ENCODE measurements at regions not wholly inside any gene's neighbourhood (a gene's known extent, or its start where the extent isn't known, plus 50 kb on each side); places are given as distances from the start of the nearest gene placed in this dataset.
"Not testable (repeated sequence)": the region's sequence is repeated elsewhere in the genome, so short reads cannot be mapped to it uniquely, and the experiment has no call there.

- not testable (repeated sequence) for H3K4ac ChIP-seq (ENCODE audit: low read depth in 1 of 2, low read length in 2 of 2); H4K91ac ChIP-seq (ENCODE audit: low read length); H2BK5ac ChIP-seq (ENCODE audit: low read depth, low read length, poor library complexity, severe bottlenecking); H3K4me2 ChIP-seq (ENCODE audit: low read length, poor library complexity, severe bottlenecking); H3K9me3 ChIP-seq (ENCODE audit: control insufficient read depth, low read length); H3K79me1 ChIP-seq (replicated peaks; ENCODE audit: low read length, poor library complexity, severe bottlenecking); H3K18ac ChIP-seq (ENCODE audit: low read depth in 1 of 2, low read length in 2 of 2); H2BK12ac ChIP-seq (ENCODE audit: low read length in 2 of 2); H2BK15ac ChIP-seq (ENCODE audit: low read depth, poor library complexity, severe bottlenecking); H3K9ac ChIP-seq (ENCODE audit: low read length); H3K4me3 ChIP-seq (ENCODE audit: insufficient read depth in 1 of 2, low read depth in 1 of 2, low read length in 2 of 2); DNase-seq; H3K36me3 ChIP-seq (ENCODE audit: control insufficient read depth in 1 of 2, insufficient read depth in 2 of 2, low read depth in 1 of 2, low read length in 2 of 2); H2BK120ac ChIP-seq (ENCODE audit: low read depth, low read length); H3K4me1 ChIP-seq (ENCODE audit: control insufficient read depth, insufficient read depth, low read depth, low read length); H3K14ac ChIP-seq (ENCODE audit: low read length in 2 of 2); H3K27ac ChIP-seq (ENCODE audit: low read length, poor library complexity, severe bottlenecking); H2AK5ac ChIP-seq (ENCODE audit: low read length, severe bottlenecking); H3K23ac ChIP-seq (ENCODE audit: low read length in 2 of 2); H2AFZ ChIP-seq (ENCODE audit: low read depth, low read length); H4K8ac ChIP-seq (ENCODE audit: low read length)
- peaks cover 30 to 49% of the 10 kb centered on the region in 2 experiments for H3K27me3 ChIP-seq (ENCODE audit: control insufficient read depth in 1 of 2, insufficient read depth in 1 of 2, low read length in 2 of 2)
- WGBS, result 91% methylated on average over 2 of the region's 2 CpGs
Measured at GRCh38 chr15:69573278-69573677, 120.7 kb downstream of the RPLP1 start.

DNA sequence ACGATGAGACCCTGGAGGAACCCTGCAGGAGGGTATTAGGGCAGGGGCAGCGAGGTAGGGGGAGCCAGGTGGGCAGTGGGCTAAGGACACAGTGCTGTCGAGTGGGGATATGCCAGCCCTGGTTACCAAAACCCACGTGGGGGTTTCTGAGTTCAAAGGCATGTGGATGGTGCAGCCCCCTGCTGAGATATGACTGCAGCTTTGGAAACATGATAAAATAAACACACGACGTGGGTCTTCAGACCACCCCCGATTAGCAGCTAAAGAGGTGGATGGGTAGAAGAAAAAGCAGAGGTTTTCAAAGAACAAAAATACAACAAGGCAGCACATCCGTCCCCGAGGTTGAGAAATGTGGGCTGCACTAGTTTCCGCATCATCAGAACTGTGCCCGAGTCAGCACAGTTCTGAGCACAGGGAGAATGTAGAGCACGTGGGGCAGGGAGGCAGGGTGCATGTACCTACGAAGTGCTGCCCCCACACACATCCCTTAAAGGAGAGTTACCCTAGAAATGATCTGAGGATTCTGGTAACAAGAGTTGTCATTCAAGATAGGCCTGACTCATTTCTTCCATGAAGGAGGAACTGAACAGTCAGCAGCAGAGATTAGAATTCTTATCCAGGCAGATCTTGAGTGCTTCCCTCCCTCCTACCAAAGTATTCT, 121.3 kb downstream of the RPLP1 start:
- peak; percentile 50 for DNase-seq
- Histone ChIP-seq H3K23ac (ENCODE audit: low read length in 2 of 2) (no peak overlapping the region), H4K91ac (ENCODE audit: low read length) (no peak overlapping the region), H3K9ac (ENCODE audit: low read length) (no peak overlapping the region), H2BK5ac (ENCODE audit: low read depth, low read length, poor library complexity, severe bottlenecking) (no peak overlapping the region), H4K8ac (ENCODE audit: low read length) (no peak overlapping the region), H2BK120ac (ENCODE audit: low read depth, low read length) (no peak overlapping the region), H3K14ac (ENCODE audit: low read length in 2 of 2) (no peak overlapping the region), H2AK5ac (ENCODE audit: low read length, severe bottlenecking) (no peak overlapping the region), H3K4ac (ENCODE audit: low read depth in 1 of 2, low read length in 2 of 2) (no peak overlapping the region), H3K79me1 (replicated peaks; ENCODE audit: low read length, poor library complexity, severe bottlenecking) (no peaks in the 10 kb centered on the region), H3K18ac (ENCODE audit: low read depth in 1 of 2, low read length in 2 of 2) (no peak overlapping the region), H3K4me1 (ENCODE audit: control insufficient read depth, insufficient read depth, low read depth, low read length) (peaks cover 5% of the 10 kb centered on the region), H3K9me3 (ENCODE audit: control insufficient read depth, low read length) (no peaks in the 10 kb centered on the region), H3K27me3 (ENCODE audit: control insufficient read depth in 1 of 2, insufficient read depth in 1 of 2, low read length in 2 of 2) (peaks cover 37 to 56% of the 10 kb centered on the region in 2 experiments), H3K4me3 (ENCODE audit: insufficient read depth in 1 of 2, low read depth in 1 of 2, low read length in 2 of 2) (no peak overlapping the region), H2BK12ac (ENCODE audit: low read length in 2 of 2) (no peak overlapping the region), H2AFZ (ENCODE audit: low read depth, low read length) (no peak overlapping the region), H3K36me3 (ENCODE audit: control insufficient read depth in 1 of 2, insufficient read depth in 2 of 2, low read depth in 1 of 2, low read length in 2 of 2) (no peaks in the 10 kb centered on the region), H3K27ac (ENCODE audit: low read length, poor library complexity, severe bottlenecking) (no peak overlapping the region), H3K4me2 (ENCODE audit: low read length, poor library complexity, severe bottlenecking) (no peak overlapping the region), H2BK15ac (ENCODE audit: low read depth, poor library complexity, severe bottlenecking) (no peak overlapping the region)
- WGBS, result 73% methylated on average over 13 of the region's 13 CpGs

GRCh38 chr15:69574506-69574905, 121.9 kb downstream of the RPLP1 start:
- Histone ChIP-seq H3K9ac (ENCODE audit: low read length) (no peak overlapping the region), H4K8ac (ENCODE audit: low read length) (no peak overlapping the region), H3K18ac (ENCODE audit: low read depth in 1 of 2, low read length in 2 of 2) (no peak overlapping the region), H3K36me3 (ENCODE audit: control insufficient read depth in 1 of 2, insufficient read depth in 2 of 2, low read depth in 1 of 2, low read length in 2 of 2) (no peaks in the 10 kb centered on the region), H2BK120ac (ENCODE audit: low read depth, low read length) (no peak overlapping the region), H2AK5ac (ENCODE audit: low read length, severe bottlenecking) (no peak overlapping the region), H3K23ac (ENCODE audit: low read length in 2 of 2) (no peak overlapping the region), H2AFZ (ENCODE audit: low read depth, low read length) (no peak overlapping the region), H3K79me1 (replicated peaks; ENCODE audit: low read length, poor library complexity, severe bottlenecking) (no peaks in the 10 kb centered on the region), H3K9me3 (ENCODE audit: control insufficient read depth, low read length) (no peaks in the 10 kb centered on the region), H2BK15ac (ENCODE audit: low read depth, poor library complexity, severe bottlenecking) (no peak overlapping the region), H2BK12ac (ENCODE audit: low read length in 2 of 2) (no peak overlapping the region), H3K4me2 (ENCODE audit: low read length, poor library complexity, severe bottlenecking) (no peak overlapping the region), H3K27me3 (ENCODE audit: control insufficient read depth in 1 of 2, insufficient read depth in 1 of 2, low read length in 2 of 2) (peaks cover 40 to 61% of the 10 kb centered on the region in 2 experiments), H2BK5ac (ENCODE audit: low read depth, low read length, poor library complexity, severe bottlenecking) (no peak overlapping the region), H3K14ac (ENCODE audit: low read length in 2 of 2) (no peak overlapping the region), H3K4ac (ENCODE audit: low read depth in 1 of 2, low read length in 2 of 2) (no peak overlapping the region), H4K91ac (ENCODE audit: low read length) (no peak overlapping the region), H3K4me1 (ENCODE audit: control insufficient read depth, insufficient read depth, low read depth, low read length) (peaks cover 5% of the 10 kb centered on the region), H3K4me3 (ENCODE audit: insufficient read depth in 1 of 2, low read depth in 1 of 2, low read length in 2 of 2) (no peak overlapping the region), H3K27ac (ENCODE audit: low read length, poor library complexity, severe bottlenecking) (no peak overlapping the region)
- WGBS, result 85% methylated on average over 5 of the region's 5 CpGs
- no peak for DNase-seq

DNA sequence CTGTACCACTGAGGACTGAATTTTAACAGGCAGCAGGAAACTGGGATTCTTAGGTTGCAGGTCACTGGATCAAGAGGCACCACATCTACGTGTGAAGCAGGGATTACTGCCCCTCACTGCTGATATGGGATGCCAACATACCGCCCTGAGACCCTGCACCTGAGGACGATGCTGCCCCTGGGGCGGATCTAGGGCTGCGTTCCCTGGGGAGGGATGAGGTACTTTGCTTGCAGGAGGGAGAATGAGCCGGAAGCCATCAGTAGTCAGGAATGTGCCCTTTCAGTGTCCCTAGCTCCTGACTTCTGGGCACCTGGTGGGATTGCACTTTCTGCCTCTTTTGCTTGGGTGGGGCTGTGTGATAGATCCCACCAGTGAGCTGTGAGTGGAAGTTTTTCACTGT, 122.8 kb downstream of the RPLP1 start:
- H3K18ac ChIP-seq (ENCODE audit: low read depth in 1 of 2, low read length in 2 of 2), result no peak overlapping the region
- H3K9me3 ChIP-seq (ENCODE audit: control insufficient read depth, low read length), result no peaks in the 10 kb centered on the region
- H3K23ac ChIP-seq (ENCODE audit: low read length in 2 of 2), result no peak overlapping the region
- H4K8ac ChIP-seq (ENCODE audit: low read length), result no peak overlapping the region
- no peak overlapping the region for H2AFZ ChIP-seq (ENCODE audit: low read depth, low read length)
- no peak overlapping the region for H3K4me3 ChIP-seq (ENCODE audit: insufficient read depth in 1 of 2, low read depth in 1 of 2, low read length in 2 of 2)
- DNase-seq, result no peak
- H3K4ac ChIP-seq (ENCODE audit: low read depth in 1 of 2, low read length in 2 of 2), result no peak overlapping the region
- no peaks in the 10 kb centered on the region for H3K79me1 ChIP-seq (replicated peaks; ENCODE audit: low read length, poor library complexity, severe bottlenecking)
- peaks cover 49 to 70% of the 10 kb centered on the region in 2 experiments for H3K27me3 ChIP-seq (ENCODE audit: control insufficient read depth in 1 of 2, insufficient read depth in 1 of 2, low read length in 2 of 2)
- peaks cover 5% of the 10 kb centered on the region for H3K4me1 ChIP-seq (ENCODE audit: control insufficient read depth, insufficient read depth, low read depth, low read length)
- no peak overlapping the region for H2AK5ac ChIP-seq (ENCODE audit: low read length, severe bottlenecking)
- no peak overlapping the region for H4K91ac ChIP-seq (ENCODE audit: low read length)
- no peak overlapping the region for H2BK12ac ChIP-seq (ENCODE audit: low read length in 2 of 2)
- H2BK120ac ChIP-seq (ENCODE audit: low read depth, low read length), result no peak overlapping the region
- H3K36me3 ChIP-seq (ENCODE audit: control insufficient read depth in 1 of 2, insufficient read depth in 2 of 2, low read depth in 1 of 2, low read length in 2 of 2), result no peaks in the 10 kb centered on the region
- H2BK5ac ChIP-seq (ENCODE audit: low read depth, low read length, poor library complexity, severe bottlenecking), result no peak overlapping the region
- no peak overlapping the region for H3K9ac ChIP-seq (ENCODE audit: low read length)
- no peak overlapping the region for H2BK15ac ChIP-seq (ENCODE audit: low read depth, poor library complexity, severe bottlenecking)
- H3K4me2 ChIP-seq (ENCODE audit: low read length, poor library complexity, severe bottlenecking), result no peak overlapping the region
- no peak overlapping the region for H3K27ac ChIP-seq (ENCODE audit: low read length, poor library complexity, severe bottlenecking)
- 80% methylated on average over 6 of the region's 6 CpGs for WGBS
- H3K14ac ChIP-seq (ENCODE audit: low read length in 2 of 2), result no peak overlapping the region
